SKM-1 treated with dmso at 0.1 percent for 144 hours (cell line): ENCODE measurements at regions not wholly inside any gene's neighbourhood (a gene's known extent, or its start where the extent isn't known, plus 50 kb on each side); places are given as distances from the start of the nearest gene placed in this dataset.
A peak's percentile ranks its signal among the peaks of the same experiment; 100 is the strongest.
"Not testable (repeated sequence)": the region's sequence is repeated elsewhere in the genome, so short reads cannot be mapped to it uniquely, and the experiment has no call there.

Experiments
- DNase-seq: peaks from one replicate; lab custom pipeline; 2025; ENCODE audit not compliant: unreplicated experiment; lab: John Stamatoyannopoulos, UW

DNA sequence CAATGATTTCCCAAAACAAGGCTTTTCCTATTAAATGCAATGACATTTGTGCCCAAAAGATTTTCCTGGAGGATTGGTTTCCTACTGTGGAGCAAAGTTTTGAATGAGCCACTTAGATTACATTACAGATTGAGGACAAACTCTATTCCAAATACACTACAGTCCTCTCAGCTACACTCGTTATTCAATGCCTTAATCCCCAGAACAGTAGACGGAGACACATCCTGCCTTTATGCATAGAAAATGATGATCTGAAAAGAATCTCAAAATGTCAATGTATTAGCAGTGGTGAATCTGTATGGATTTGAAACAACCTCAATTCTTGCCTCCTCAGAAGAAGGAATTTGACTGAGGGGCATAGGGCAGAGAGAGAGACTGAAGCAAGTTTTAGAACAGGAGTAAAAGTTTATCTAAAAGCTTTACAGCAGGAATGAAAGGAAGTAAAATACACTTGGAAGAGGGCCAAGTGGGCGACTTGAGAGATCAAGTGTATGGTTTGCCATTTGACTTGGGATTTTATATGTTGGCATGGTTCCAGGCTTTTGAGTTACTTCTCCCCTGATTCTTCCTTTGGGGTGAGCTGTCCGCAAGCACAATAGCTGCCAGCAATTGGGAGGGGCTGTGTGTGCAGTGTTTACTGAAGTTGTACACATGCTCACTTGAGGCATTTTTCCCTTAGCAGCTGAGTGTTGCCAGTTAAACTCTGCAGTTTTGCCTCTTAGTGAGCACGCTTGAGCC is 891.9 kb upstream of the MBL2 start:
- no peak for DNase-seq

DNA sequence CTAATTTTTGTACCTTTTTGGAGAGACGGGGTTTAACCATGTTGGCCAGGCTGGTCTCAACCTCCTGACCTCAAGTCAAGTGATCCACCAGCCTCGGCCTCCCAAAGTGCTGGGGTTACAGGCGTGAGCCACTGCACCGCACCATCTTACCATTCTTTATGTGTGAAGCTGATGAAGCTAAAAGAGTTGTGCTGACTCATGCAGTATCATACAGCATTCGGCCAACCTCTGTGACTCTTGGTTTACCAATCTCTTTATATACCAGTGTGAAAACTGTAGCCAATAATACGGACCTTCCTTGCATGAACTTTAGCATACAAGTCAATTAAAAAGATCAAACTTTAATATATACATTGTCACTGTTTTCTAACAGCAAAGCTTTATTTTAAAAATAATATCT is 878.2 kb upstream of the MBL2 start:
- no peak for DNase-seq

DNA sequence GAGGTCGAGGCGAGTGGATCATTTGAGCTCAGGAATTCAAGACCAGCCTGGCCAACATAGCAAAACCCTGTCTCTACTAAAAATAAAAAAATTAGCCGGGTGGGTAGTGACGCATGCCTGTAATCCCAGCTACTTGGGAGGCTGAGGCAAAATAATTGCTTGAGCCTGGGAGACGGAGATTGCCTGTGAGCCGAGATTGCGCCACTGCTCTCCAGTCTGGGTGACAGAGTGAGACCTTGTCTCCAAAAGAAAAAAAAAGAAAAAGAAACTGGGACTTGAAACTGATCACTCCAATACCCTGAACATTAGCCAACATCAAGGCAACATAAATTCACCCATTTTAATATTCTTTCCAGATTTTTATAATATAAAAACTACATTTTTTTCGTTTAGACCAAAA is 874.6 kb upstream of the MBL2 start:
- DNase-seq, result not testable (repeated sequence)

DNA sequence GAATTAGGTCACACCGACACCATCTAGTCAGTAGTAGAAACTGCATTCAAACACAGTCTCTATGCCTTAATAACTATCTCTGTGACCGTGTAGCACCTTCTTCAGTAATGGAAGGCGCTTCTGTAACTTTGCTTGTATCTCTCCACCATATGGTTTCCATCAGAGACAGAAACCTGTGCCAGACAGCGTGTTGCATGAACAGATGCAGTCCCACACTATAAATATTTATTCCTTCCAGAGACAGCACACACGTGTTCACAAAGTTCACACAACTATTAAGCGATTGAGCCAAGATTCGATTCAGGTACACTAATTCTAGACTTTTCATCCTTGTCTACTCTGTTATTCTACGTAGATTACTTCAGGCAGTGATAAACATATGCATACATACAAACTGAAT is 873.9 kb upstream of the MBL2 start:
- DNase-seq, result no peak

DNA sequence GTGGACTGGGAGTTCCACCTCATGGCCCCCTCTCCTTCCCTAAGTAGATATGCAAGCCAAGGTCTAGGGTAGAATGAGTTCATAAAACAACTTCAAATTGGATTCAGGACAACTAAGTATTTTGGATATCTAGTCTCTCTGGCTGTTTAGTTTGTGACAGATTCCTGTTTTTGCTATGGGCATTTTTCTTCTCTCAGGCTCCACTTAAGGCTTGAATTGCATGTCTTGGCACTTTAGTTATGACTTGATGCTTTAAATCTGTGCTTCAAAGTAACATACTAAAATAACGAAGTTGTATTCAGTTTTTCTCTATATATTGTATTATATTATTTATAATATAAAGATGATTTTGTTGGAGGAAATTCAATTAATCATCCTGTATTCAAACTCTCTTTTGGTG is 873.4 kb upstream of the MBL2 start:
- DNase-seq, result no peak

DNA sequence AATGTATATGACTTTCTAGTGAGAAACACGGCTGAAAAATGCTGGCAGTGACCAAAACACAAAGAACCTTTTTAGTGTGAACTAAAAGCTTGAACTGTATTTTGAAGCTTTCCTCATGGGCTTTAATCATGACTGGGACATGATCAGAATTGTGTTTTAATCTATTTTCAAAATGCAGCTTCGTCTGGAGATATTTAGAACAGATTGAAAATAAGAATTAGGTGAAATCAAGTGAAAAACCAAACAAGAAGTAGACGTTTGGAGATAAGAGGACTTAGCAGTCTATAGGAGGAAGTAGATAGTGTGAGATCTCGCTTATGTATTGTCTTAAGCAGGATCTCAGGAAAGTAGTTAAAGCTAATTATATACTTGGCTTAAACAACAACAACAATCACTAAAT is 865.4 kb upstream of the MBL2 start:
- no peak for DNase-seq

DNA sequence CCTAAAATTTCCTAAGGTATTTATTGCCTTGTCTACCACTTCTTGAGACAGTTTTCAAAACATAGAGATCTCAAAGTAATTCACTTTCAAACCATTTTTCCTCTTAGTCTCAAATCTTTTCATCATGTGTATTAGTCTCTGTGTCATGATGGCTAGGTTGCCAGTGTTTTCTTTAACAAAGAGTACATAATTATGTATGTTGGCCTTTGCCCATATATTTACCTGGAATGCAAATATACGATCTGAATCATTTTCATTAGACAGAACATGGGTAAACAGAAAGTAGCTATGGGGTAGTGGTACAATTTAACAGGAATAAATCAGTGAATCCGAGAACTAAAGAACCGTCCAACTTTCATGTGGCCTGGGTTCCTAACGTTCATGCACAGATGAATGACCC is 852.1 kb upstream of the MBL2 start:
- no peak for DNase-seq

DNA sequence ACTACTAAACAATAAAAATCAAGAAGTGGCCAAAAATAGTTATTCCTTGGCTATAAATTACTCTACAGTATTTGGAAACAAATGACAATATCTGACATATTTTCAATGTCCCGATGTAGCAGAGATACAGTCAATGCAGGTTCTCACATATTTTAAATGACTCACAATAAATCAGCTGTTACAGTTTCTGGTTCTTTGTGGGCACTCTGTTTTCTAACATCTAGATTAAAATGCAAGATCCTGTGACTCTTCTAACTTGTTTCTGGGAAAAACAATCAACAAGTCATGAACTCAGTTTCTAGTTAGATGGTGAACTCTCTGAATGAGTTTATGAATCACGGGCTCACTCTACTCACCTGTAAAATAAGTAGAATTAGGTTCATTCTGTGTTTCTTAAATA is 849.6 kb upstream of the MBL2 start:
- DNase-seq, result no peak

DNA sequence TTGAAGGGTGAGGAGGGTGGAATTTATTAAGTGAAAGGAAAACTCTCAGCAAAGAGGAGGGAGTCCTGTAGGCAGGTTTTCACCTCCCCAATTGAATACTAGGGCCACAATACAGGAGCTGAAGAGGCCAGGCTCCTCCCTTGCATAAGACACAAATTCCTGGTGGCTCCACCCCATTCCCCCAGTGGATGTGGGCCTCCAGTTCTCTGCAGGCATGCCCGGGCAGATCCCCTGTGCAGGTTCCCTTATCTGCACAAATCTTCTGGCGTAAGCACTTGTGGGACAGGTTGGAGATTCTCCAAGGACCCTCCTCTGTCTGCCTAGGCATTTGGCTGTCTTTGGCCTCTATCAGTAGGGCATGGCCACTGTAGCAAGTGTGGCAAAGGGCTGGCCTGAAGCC is 847.1 kb upstream of the MBL2 start:
- DNase-seq, result no peak

DNA sequence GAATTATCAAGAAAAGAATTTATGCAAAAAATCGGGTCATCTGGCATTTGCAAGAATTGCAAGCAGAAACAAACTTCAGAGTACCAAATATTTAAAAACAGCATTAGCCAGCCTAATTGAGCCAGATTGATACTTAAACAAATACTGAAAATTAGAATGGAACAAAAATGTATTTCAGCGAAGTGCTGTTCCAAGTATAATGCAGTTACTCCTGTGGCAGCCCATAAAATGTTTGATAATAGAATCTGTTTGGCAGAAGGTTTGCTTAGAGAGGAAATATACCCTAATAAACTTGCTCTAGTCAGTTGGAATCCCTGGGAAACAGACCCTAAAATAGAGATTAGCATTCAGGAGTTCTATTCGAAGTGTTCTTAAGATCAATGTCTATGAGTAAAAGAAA is 835.1 kb upstream of the MBL2 start:
- DNase-seq, result no peak

DNA sequence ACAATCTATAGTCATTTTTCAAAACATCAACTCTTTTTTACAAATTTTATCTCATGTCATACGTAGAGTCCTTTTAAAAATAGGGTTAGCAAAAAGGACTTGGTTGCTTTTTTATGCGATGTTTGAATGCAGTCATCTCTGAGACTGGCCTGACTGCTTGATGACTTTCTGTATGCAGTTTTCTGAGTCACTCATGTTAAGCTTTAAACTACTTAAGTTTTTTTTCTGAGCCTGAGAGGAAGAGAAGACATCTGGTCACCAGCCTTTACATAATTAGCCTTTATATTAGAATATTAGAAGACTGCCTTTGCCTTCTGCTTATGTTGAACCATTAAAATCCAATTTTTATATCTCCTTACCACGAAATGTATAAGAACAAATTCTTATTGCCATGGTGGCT is 834.4 kb upstream of the MBL2 start:
- DNase-seq, result no peak

DNA sequence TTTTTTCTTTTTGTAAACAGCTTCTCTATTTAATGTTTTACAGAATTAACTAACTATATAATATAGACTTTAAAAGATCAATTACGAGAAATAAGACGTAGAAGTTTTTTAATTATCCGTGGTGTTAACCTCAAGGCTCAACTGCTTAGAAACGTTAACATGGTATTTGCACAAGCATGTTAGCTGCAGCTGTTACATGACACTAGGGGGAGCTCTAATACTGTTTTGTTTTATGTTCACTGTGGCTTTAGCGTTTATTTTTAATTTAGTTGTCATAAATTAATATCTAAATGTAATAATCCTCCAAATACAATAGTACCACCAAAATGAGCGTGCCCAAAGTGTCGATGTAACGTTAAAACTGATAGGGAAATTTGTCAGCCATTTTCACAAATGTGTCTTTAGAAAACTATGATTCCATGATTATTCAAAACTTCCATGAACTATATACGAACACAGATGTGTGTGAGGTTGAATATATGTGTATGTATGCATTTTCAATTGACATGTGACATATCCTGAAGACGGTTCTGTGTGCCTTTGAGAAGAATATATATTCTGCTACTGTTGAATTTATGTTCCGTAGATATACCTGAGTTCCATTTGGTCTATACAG is 828.8 kb upstream of the MBL2 start:
- DNase-seq, result peak; percentile 43

DNA sequence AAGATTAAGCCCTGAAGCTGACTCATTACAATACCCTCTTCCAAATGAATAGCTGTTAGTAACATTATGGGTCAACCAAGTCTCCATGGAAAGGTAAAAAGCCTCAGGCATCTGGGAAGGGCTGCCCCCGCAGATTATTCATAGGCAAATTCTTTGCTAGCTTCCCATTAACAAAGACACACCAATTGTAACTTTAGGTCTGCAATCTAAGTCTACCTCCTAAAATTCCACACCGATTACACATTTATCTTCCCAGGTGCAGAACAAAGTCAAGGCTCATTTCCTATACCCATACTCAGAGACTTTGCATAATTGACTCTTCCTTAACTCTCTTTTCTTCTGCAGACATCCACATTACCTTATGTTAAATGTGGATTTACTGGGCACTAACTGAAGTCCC is 826.3 kb upstream of the MBL2 start:
- no peak for DNase-seq

DNA sequence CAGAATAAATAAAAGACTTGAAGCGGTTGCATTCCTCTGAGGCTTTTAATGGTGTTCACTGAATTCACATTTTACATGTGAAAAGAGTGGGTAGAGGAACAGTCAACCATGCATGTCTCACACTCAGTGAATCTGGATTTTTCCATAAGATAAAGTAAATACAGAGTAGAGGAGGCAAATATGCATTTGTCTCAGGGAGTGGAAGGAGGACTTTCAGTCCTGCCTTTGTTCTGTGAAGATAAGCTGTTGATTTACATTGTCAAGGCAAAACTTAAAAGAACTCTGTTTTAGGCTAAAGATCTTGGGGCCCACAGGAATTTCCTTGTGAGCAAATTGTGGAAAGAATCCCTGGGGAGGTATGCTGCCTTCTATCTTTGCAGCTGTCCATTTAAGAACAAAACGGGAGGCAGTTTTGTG is 825.3 kb upstream of the MBL2 start:
- no peak for DNase-seq

DNA sequence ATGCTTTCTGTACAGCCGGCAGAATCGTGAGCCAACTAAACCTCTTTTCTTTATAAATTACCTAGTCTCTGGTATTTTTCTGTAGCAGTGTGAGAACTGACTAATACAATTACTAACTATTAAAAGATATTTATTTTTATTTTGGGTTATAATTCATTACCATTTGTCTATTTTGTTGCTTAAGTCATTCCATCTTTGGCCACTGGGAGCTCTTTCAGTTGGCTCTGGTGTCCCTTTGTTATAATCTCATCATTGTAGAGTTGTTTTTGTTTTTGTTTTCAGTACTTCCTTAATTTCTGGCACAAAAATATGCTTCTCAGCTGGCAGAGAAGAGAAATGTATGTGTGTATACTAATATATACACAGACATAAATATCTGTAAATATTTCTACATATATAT is 807.9 kb upstream of the MBL2 start:
- DNase-seq, result no peak

DNA sequence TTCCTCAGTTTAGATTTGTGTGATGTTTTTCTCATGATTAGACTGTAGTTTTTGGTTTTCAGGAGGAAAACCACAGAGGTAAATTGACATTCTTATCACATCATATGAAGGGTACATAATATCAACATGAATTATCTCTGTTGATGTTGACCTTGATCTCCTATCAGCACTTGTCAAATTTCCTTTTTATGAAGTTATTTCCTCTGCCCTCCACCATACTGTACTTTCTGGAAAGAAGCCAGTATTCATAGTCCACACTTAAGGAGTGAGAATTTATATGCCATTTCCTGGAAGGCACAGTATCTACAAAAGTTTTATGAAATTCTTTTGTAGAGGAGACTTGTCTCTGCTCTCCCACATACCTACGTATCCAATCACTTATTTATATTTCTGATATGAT is 807.2 kb upstream of the MBL2 start:
- no peak for DNase-seq

DNA sequence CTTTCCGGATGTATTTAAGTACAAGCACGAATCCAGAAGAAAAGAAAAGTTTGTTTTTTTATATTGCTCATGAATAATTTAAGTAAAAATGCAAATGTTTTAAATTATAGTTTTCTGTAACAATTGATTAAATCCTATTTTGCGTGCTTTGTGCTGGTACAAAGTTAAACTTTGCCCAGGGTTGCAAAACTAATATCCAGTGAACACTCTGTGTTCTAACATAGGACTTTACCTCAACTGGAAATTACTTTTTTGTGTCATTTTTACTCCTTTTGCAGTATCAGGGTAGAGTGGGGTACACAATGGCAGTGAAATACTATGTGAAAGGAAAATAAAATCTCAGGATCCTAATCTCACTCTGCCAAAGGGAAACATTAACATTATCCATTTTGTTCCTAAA is 801.4 kb upstream of the MBL2 start:
- DNase-seq, result no peak

DNA sequence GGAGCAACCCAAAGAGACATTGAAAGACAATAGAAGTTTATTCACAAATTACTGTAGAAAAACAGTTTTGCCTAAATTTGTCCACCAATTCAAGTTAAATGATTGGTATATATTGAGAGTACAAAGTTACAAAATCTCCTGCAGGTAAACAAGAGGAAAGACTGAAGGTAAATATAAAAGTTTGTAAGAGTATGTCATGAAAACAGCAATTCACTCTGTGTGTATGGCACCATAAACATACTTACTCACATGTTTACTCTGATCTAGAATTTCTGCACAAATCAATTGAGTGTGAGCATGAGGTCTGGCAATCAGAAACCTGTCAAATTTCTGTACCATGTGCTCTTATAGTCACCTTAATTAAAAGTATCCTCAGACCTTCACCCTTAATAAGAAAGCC is 800.9 kb upstream of the MBL2 start:
- DNase-seq, result no peak

DNA sequence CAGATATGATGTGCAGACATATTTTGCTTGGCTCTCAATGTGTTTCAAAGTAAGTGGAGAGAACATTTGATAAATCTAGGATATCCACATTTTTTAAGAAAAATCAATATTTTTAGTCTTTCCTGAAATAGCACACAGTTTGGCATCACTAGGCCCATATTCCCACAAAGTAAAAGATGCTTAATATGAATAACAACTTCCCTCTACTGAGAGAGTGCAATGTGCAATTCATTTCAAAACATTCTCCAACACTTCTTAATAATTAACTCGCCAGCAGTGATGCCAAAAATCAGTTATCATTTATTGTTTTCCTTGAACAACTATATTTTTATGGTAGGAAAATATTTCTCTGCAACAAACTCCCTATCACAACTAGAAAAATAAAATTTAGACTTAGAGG is 800.2 kb upstream of the MBL2 start:
- DNase-seq, result no peak

DNA sequence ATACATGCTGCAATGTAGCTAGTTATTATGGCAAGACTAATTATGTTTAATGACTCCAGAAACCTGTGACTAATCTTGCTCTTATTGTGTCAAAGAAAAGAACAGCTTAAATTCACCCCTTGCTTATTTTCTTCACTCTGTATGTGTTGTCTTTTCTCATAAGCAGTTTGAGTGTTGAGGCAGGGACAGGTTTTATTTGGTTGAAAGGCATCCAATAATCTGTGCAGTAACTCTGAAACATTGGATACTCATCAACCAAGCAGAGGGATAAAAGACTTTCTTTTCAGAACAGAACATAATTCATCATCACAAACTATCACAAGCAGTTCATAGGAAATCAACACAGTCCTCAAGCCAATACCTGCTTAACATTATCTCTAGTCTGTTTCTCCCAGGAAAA is 797.6 kb upstream of the MBL2 start:
- no peak for DNase-seq

DNA sequence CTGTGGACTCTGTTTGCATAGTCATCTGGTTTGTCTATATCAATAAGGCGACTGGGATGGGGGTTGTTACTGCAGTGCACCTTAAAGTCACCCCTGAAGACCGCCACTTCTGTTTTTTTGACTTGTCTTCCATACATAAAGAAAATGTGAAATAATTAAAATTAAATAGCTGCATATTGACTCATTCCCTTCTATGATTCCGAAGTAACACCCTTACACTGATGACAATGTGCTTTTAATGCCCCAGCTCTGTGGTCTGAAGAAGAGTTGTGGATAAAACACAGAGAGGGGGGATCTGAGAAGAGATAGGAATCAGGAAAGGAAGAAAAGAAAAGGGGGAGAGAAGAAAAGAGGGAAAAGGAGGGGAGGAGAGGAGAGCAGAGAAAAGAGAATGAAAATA is 796.9 kb upstream of the MBL2 start:
- DNase-seq, result no peak

DNA sequence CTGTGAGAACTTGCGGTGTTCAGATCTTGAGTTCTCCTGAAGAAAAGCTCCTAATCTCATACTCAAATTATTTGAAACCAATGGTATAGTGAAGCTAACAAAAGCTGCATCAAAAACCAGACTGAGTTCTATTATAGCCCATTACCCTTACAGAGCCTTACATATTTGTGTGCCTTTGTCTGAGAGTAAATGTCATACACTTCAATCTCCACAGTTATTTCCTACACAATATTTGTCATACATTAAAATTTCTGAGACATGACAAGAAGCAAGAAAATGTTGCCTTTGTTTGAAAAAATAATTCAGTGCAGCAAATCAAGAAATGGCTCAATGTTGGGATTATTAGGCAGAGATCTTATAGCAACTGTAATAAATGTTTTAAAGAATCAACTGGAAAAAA is 776.1 kb upstream of the MBL2 start:
- no peak for DNase-seq

DNA sequence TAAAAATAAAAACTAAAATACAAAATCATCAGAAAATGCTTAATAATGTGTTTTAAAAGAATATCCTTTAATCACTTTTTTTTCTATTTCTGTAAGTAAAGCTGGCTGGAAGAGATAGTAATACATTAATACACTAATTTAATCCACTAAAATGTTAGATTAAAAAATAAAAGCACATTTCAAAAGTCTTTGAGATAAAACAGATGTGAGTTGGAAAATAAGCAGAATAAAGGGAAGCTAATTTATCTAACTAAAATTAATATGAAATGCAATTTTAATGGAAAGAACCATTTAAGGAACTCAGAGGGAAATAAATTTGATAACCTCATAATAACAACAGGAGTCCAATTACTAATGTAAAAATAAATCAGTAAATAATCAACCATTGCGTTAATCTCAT is 774.8 kb upstream of the MBL2 start:
- no peak for DNase-seq
